GM12878 (cell line): ENCODE measurements at regions not wholly inside any gene's neighbourhood (a gene's known extent, or its start where the extent isn't known, plus 50 kb on each side); places are given as distances from the start of the nearest gene placed in this dataset.

Source experiments
- ATAC-seq: fragments of 200-7000 bp; cut with Tn5 transposase; 3 replicates; pipeline ENCODE4 v1.9.1; 2020; ENCODE audit warnings: mild to moderate bottlenecking, moderate library complexity
- BruUV-seq: library from RNA; stranded (reverse); fragments of 400-500 nt; replicated peaks from 2 replicates; lab custom pipeline; 2021; lab: Mats Ljungman, UMichigan
- CTCF ChIA-PET: fragments of 300-600 bp; sonication (Branson Sonifier 250); formaldehyde crosslinking; extraction: SDS; loops from one replicate; lab custom pipeline; 2021; ENCODE audit warnings: inconsistent platforms; lab: Yijun Ruan, JAX
- POLR2A ChIA-PET: fragments of 350-600 bp; formaldehyde crosslinking; extraction: SDS; loops from one replicate; lab custom pipeline; 2021; ENCODE audit warnings: inconsistent platforms; lab: Charles Lee
- RAD21 ChIA-PET: fragments of 300-600 bp; sonication (Branson Sonifier 250); formaldehyde crosslinking; loops from one replicate; lab custom pipeline; 2023; ENCODE audit warnings: antibody characterized with exemption; ENCODE audit not compliant: unreplicated experiment; lab: Charles Lee
- SMC1A ChIA-PET: fragments of 300-600 bp; sonication (Branson Sonifier 250); formaldehyde crosslinking; loops from one replicate; lab custom pipeline; 2023; ENCODE audit not compliant: unreplicated experiment, uncharacterized antibody; lab: Charles Lee
- DNase-seq: peaks from one replicate; pipeline ENCODE4 v3.0.0-alpha.2; 2011; ENCODE audit warnings: low read depth, low spot score
- FAIRE-seq: peaks from 3 replicates; lab custom pipeline; 2011; peaks lifted over from hg19 to GRCh38; lab: Jason Lieb, UNC
- H2AFZ ChIP-seq: 2 replicates; pipeline ENCODE4 v1.6.0; 2011; ENCODE audit warnings: low read depth, low read length, control low read depth; ENCODE audit not compliant: control insufficient read depth
- H3K27ac ChIP-seq: 2 replicates; pipeline ENCODE4 v1.5.1; 2011; ENCODE audit warnings: control low read depth; ENCODE audit not compliant: control insufficient read depth, insufficient read depth
- H3K27me3 ChIP-seq, 2 experiments: replicated peaks in 1 of 2; 2 replicates each; pipeline versions ENCODE4 v1.6.0 to v1.6.1; 2011; ENCODE audit warnings: low read length in 1 of 2; ENCODE audit not compliant: control insufficient read depth in 2 of 2, insufficient read depth in 2 of 2
- H3K36me3 ChIP-seq, 2 experiments: 2 replicates each; pipeline ENCODE4 v1.5.1; 2011; ENCODE audit warnings: low read length in 1 of 2; ENCODE audit not compliant: control insufficient read depth in 2 of 2, insufficient read depth in 2 of 2
- H3K4me1 ChIP-seq: 2 replicates; pipeline ENCODE4 v1.6.1; 2011; ENCODE audit warnings: mild to moderate bottlenecking, low read length, moderate library complexity, mixed read lengths; ENCODE audit not compliant: control insufficient read depth, insufficient read depth
- H3K4me2 ChIP-seq: 2 replicates; pipeline ENCODE4 v1.6.0; 2011; ENCODE audit warnings: control low read depth; ENCODE audit not compliant: control insufficient read depth, insufficient read depth
- H3K4me3 ChIP-seq: fragments of 200-600 bp; sonication (generic); 2 replicates; pipeline ENCODE4 v1.5.1; 2016
- H3K79me2 ChIP-seq: 2 replicates; pipeline ENCODE4 v1.6.0; 2011; ENCODE audit warnings: low read length; ENCODE audit not compliant: control insufficient read depth, insufficient read depth
- H3K9ac ChIP-seq: 2 replicates; pipeline ENCODE4 v1.8.0; 2011; ENCODE audit warnings: low read length, control low read depth, mixed read lengths; ENCODE audit not compliant: control insufficient read depth, insufficient read depth
- H3K9me3 ChIP-seq: replicated peaks from 3 replicates; pipeline ENCODE4 v1.5.1; 2011; ENCODE audit warnings: mild to moderate bottlenecking, low read length; ENCODE audit not compliant: control insufficient read depth, insufficient read depth
- H4K20me1 ChIP-seq: 2 replicates; pipeline ENCODE4 v1.6.0; 2011; ENCODE audit not compliant: control insufficient read depth, insufficient read depth
- CBFB ChIP-seq: IDR thresholded peaks from 2 replicates; pipeline ENCODE4 v1.6.1; 2016; ENCODE audit warnings: antibody characterized with exemption, low read depth
- CREB1 ChIP-seq: IDR thresholded peaks from 2 replicates; pipeline ENCODE4 v1.6.1; 2012; ENCODE audit warnings: low read depth, mild to moderate bottlenecking, inconsistent platforms
- EED ChIP-seq: sonication (generic); IDR thresholded peaks from 2 replicates; pipeline ENCODE4 v1.6.1; 2016; ENCODE audit warnings: antibody characterized with exemption, low read depth
- HDAC2 ChIP-seq: fragments of 200-600 bp; sonication (generic); IDR thresholded peaks from 2 replicates; pipeline ENCODE4 v1.6.1; 2017
- MAX ChIP-seq: IDR thresholded peaks from 2 replicates; pipeline ENCODE4 v1.6.1; 2012; ENCODE audit warnings: low read depth, low read length, improper control_type of control experiment
- MTA3 ChIP-seq: IDR thresholded peaks from 2 replicates; pipeline ENCODE4 v1.6.1; 2012; ENCODE audit warnings: low read length, inconsistent platforms, borderline replicate concordance
- MYC ChIP-seq: IDR thresholded peaks from 2 replicates; pipeline ENCODE4 v1.6.1; 2011; ENCODE audit warnings: mild to moderate bottlenecking, low read length, moderate library complexity, inconsistent platforms; ENCODE audit not compliant: insufficient read depth, insufficient replicate concordance, insufficient read length, severe bottlenecking
- NR2C2 ChIP-seq: IDR thresholded peaks from 2 replicates; pipeline ENCODE4 v1.6.1; 2011; ENCODE audit warnings: borderline replicate concordance, low read depth; ENCODE audit not compliant: control insufficient read depth, insufficient read length
- PAX8 ChIP-seq: fragments of 450-650 bp; IDR thresholded peaks from 2 replicates; pipeline ENCODE4 v1.6.1; 2017; ENCODE audit warnings: mild to moderate bottlenecking, moderate library complexity
- PKNOX1 ChIP-seq: fragments of 450-650 bp; IDR thresholded peaks from 2 replicates; pipeline ENCODE4 v1.6.1; 2016; ENCODE audit warnings: mild to moderate bottlenecking
- WGBS: methylation state at CpG from one replicate; pipeline ENCODE4 v1.1.6; 2016; ENCODE audit warnings: low lambda C conversion rate; ENCODE audit not compliant: insufficient replicate concordance, insufficient coverage; ENCODE audit errors: missing lambda C conversion rate; 5-methylcytosine and 5-hydroxymethylcytosine counted together
- in situ Hi-C: fragments of 300-500 bp; cut with MboI; formaldehyde crosslinking; loops from 9 replicates; pipeline ENCODE4 v1.14.3; 2018; ENCODE audit warnings: mixed read lengths
- intact Hi-C: fragments of 100-400 bp; cut with micrococcal nuclease; formaldehyde crosslinking; loops from one replicate; pipeline ENCODE4 v1.14.2; 2022; ENCODE audit not compliant: unreplicated experiment
- TF ChIP-seq, protein P1 (sequence below): fragments of 450-650 bp; IDR thresholded peaks from 2 replicates; pipeline ENCODE4 v1.6.1; 2017; ENCODE audit warnings: mild to moderate bottlenecking, low read depth, inconsistent platforms; ENCODE audit not compliant: poor library complexity, severe bottlenecking

DNA sequence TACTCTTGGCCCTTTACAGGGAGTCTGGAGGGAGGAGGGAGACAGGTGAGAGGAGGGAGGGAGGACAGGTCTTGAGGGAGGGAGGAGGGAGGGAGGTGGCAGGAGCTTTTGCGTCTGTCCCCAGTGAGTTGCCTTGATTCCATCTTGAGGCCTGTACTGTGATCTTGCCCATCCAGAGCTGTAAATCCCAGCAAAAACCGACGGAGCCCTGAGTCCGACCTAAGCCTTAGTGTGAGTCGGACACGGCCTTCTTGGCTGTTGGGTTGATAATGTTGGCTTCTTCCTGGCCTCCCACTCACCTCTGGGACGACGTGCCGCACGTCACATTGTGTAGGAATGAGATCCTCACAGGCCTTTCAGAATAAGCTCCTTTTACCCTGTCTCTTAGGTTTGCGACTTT is 72.5 kb downstream of the RGS12 start:
- DNase-seq (no peak), FAIRE-seq (no peak), ATAC-seq (no peak)
- 35% methylated on average over 11 of the region's 11 CpGs for WGBS
- no peak overlapping the region for H3K9ac ChIP-seq
- POLR2A ChIA-PET: no interaction called here
- RAD21 ChIA-PET: no interaction called here
- SMC1A ChIA-PET: no interaction called here
- no peaks in the 10 kb centered on the region; the same call in 2 of the 3 replicates for H3K9me3 ChIP-seq
- H3K4me2 ChIP-seq: no peak overlapping the region
- CTCF ChIA-PET: no interaction called here
- peaks cover 7% of the 10 kb centered on the region for H3K4me1 ChIP-seq
- no peak for TF ChIP-seq EED
- no peak for TF ChIP-seq PAX8
- no peak overlapping the region for H3K27ac ChIP-seq
- H2AFZ ChIP-seq: no peak overlapping the region
- no peaks in the 10 kb centered on the region for H4K20me1 ChIP-seq
- no TSS peak for BruUV-seq
- no peaks in the 10 kb centered on the region for H3K36me3 ChIP-seq
- no peak overlapping the region for H3K4me3 ChIP-seq
- no peaks in the 10 kb centered on the region; a peak in 1 of 4 replicates for H3K27me3 ChIP-seq
- H3K79me2 ChIP-seq: no peaks in the 10 kb centered on the region
- intact Hi-C loops (no loop called here), in situ Hi-C loops (no loop called here)

- H3K9ac ChIP-seq: no peak overlapping the region
- peaks cover 0 to 2% of the 10 kb centered on the region in 2 experiments; a peak in 1 of 4 replicates for H3K27me3 ChIP-seq
- no peak overlapping the region for H2AFZ ChIP-seq
- H3K4me3 ChIP-seq: no peak overlapping the region
- no peaks in the 10 kb centered on the region for H3K79me2 ChIP-seq
- no peak overlapping the region for H3K4me2 ChIP-seq
- ChIA-PET SMC1A (no interaction called here), CTCF (no interaction called here), RAD21 (interaction anchor here (1.2 kb wide), 1 partner anchor 10 kb away, joined by 3 read pairs; no protein-coding TSS in a partner anchor), POLR2A (no interaction called here)
- no peaks in the 10 kb centered on the region; the same call in 2 of the 3 replicates for H3K9me3 ChIP-seq
- FAIRE-seq (no peak), ATAC-seq (no peak), DNase-seq (no peak)
- H3K36me3 ChIP-seq: no peaks in the 10 kb centered on the region
- in situ Hi-C loops (no loop called here), intact Hi-C loops (no loop called here)
- WGBS: 64% methylated on average over 30 of the region's 30 CpGs
- H3K27ac ChIP-seq: no peak overlapping the region
- peaks cover 7% of the 10 kb centered on the region for H3K4me1 ChIP-seq
- BruUV-seq: no TSS peak
- no peaks in the 10 kb centered on the region for H4K20me1 ChIP-seq
- no peak for TF ChIP-seq PKNOX1
- TF ChIP-seq MAX: no peak
- no peak for TF ChIP-seq MYC
- TF ChIP-seq CREB1: no peak
- TF ChIP-seq, protein P1, sequence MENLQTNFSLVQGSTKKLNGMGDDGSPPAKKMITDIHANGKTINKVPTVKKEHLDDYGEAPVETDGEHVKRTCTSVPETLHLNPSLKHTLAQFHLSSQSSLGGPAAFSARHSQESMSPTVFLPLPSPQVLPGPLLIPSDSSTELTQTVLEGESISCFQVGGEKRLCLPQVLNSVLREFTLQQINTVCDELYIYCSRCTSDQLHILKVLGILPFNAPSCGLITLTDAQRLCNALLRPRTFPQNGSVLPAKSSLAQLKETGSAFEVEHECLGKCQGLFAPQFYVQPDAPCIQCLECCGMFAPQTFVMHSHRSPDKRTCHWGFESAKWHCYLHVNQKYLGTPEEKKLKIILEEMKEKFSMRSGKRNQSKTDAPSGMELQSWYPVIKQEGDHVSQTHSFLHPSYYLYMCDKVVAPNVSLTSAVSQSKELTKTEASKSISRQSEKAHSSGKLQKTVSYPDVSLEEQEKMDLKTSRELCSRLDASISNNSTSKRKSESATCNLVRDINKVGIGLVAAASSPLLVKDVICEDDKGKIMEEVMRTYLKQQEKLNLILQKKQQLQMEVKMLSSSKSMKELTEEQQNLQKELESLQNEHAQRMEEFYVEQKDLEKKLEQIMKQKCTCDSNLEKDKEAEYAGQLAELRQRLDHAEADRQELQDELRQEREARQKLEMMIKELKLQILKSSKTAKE: no peak
- no peak for TF ChIP-seq CBFB
- no peak for TF ChIP-seq MTA3
- TF ChIP-seq HDAC2: no peak
- no peak for TF ChIP-seq NR2C2
Observed at GRCh38 chr4:3365871-3366842, 73.3 kb downstream of the RGS12 start.
